ENCODE measurements at regions not wholly inside any gene's neighbourhood (a gene's known extent, or its start where the extent isn't known, plus 50 kb on each side); places are given as distances from the start of the nearest gene placed in this dataset.

- no peak for TF ChIP-seq CTCF (IDR thresholded peaks at IDR 0.05 in 8 of 11, conservative IDR thresholded peaks at IDR 0.05 in 3 of 11)
- no peak for TF ChIP-seq POLR2AphosphoS5 (IDR thresholded peaks at IDR 0.05)
- no peak for TF ChIP-seq POLR2A (IDR thresholded peaks at IDR 0.05)
Observed at GRCh38 chr18:78074400-78075020, 824.9 kb downstream of the GALR1 start.

Data from spleen (tissue), 7 donors.